WTC11 (cell line): ENCODE measurements at regions not wholly inside any gene's neighbourhood (a gene's known extent, or its start where the extent isn't known, plus 50 kb on each side); places are given as distances from the start of the nearest gene placed in this dataset.

Experiments used
- ATAC-seq: fragments of 200-7000 bp; cut with Tn5 transposase; 2 replicates; pipeline ENCODE4 v1.10.0; 2021; ENCODE audit warnings: mild to moderate bottlenecking, moderate library complexity
- CTCF ChIA-PET: fragments of 300-600 bp; sonication (Branson Sonifier 250); formaldehyde crosslinking; loops from one replicate; lab custom pipeline; 2021; ENCODE audit warnings: antibody characterized with exemption; lab: Charles Lee
- POLR2A ChIA-PET: fragments of 350-600 bp; sonication (Branson Sonifier 250); formaldehyde crosslinking; loops from one replicate; lab custom pipeline; 2021; ENCODE audit warnings: antibody characterized with exemption; lab: Charles Lee
- DNase-seq: peaks from one replicate; pipeline ENCODE4 v3.0.0; 2021; ENCODE audit warnings: low spot score
- H3K27ac Mint-ChIP-seq: 2 replicates; pipeline ENCODE4 v1.8.0; 2021; ENCODE audit warnings: mixed read lengths
- H3K27me3 Mint-ChIP-seq: 2 replicates; pipeline ENCODE4 v1.8.0; 2021; ENCODE audit warnings: low read depth, mild to moderate bottlenecking, moderate library complexity, mixed read lengths
- H3K36me3 Mint-ChIP-seq: 2 replicates; pipeline ENCODE4 v1.8.0; 2021; ENCODE audit warnings: mixed read lengths
- H3K4me1 Mint-ChIP-seq: 2 replicates; pipeline ENCODE4 v1.8.0; 2022; ENCODE audit warnings: mixed read lengths
- H3K4me3 Mint-ChIP-seq: 2 replicates; pipeline ENCODE4 v1.8.0; 2021; ENCODE audit warnings: mild to moderate bottlenecking, moderate library complexity, mixed read lengths
- H3K9me3 Mint-ChIP-seq: 2 replicates; pipeline ENCODE4 v1.8.0; 2021; ENCODE audit warnings: mixed read lengths
- CREB1 ChIP-seq: sonication (generic); formaldehyde crosslinking; IDR thresholded peaks from 2 replicates; pipeline ENCODE4 v1.8.0; 2023; ENCODE audit warnings: mild to moderate bottlenecking, missing genetic modification reagents
- ELF4 ChIP-seq: sonication (generic); formaldehyde crosslinking; IDR thresholded peaks from 2 replicates; pipeline ENCODE4 v1.8.1; 2022; ENCODE audit warnings: low read depth, mild to moderate bottlenecking, moderate library complexity, missing genetic modification reagents
- EMX1 ChIP-seq: fragments of 250-450 bp; sonication (Bioruptor Pico); IDR thresholded peaks from 2 replicates; pipeline ENCODE4 v1.8.0; 2021; ENCODE audit warnings: mild to moderate bottlenecking
- FOXP1 ChIP-seq: sonication (generic); formaldehyde crosslinking; IDR thresholded peaks from 2 replicates; pipeline ENCODE4 v1.8.0; 2022; ENCODE audit warnings: missing genetic modification reagents, mild to moderate bottlenecking, moderate library complexity, borderline replicate concordance
- FOXP4 ChIP-seq: sonication (generic); formaldehyde crosslinking; IDR thresholded peaks from 2 replicates; pipeline ENCODE4 v1.8.0; 2022; ENCODE audit warnings: mild to moderate bottlenecking, missing genetic modification reagents
- GRHL2 ChIP-seq: fragments of 250-450 bp; sonication (Bioruptor Pico); IDR thresholded peaks from 2 replicates; pipeline ENCODE4 v1.8.0; 2022; ENCODE audit warnings: mild to moderate bottlenecking, moderate library complexity; ENCODE audit not compliant: insufficient replicate concordance, severe bottlenecking
- KAT7 ChIP-seq: sonication (generic); formaldehyde crosslinking; IDR thresholded peaks from 2 replicates; pipeline ENCODE4 v1.8.1; 2023; ENCODE audit warnings: missing genetic modification reagents, mild to moderate bottlenecking, borderline replicate concordance
- MLX ChIP-seq: sonication (generic); formaldehyde crosslinking; IDR thresholded peaks from 2 replicates; pipeline ENCODE4 v1.8.1; 2023; ENCODE audit warnings: mild to moderate bottlenecking, missing genetic modification reagents, moderate library complexity
- NFE2L1 ChIP-seq: sonication (generic); formaldehyde crosslinking; IDR thresholded peaks from 2 replicates; pipeline ENCODE4 v1.8.1; 2023; ENCODE audit warnings: missing genetic modification reagents
- ZMAT4 ChIP-seq: fragments of 250-450 bp; sonication (Bioruptor Pico); IDR thresholded peaks from 2 replicates; pipeline ENCODE4 v1.9.0; 2021; ENCODE audit warnings: mild to moderate bottlenecking
- ZNF121 ChIP-seq: sonication (generic); formaldehyde crosslinking; IDR thresholded peaks from 2 replicates; pipeline ENCODE4 v1.8.0; 2023; ENCODE audit warnings: missing genetic modification reagents
- ZNF317 ChIP-seq: sonication (generic); formaldehyde crosslinking; IDR thresholded peaks from 2 replicates; pipeline ENCODE4 v1.8.1; 2023; ENCODE audit warnings: low read depth, mild to moderate bottlenecking, moderate library complexity, missing genetic modification reagents, borderline replicate concordance
- TF ChIP-seq, protein P1 (sequence below): fragments of 250-450 bp; sonication (Bioruptor Pico); IDR thresholded peaks from 2 replicates; pipeline ENCODE4 v1.9.0; 2021; ENCODE audit warnings: mild to moderate bottlenecking, borderline replicate concordance
- TF ChIP-seq, protein P2 (sequence below): sonication (generic); formaldehyde crosslinking; IDR thresholded peaks from 2 replicates; pipeline ENCODE4 v1.8.1; 2022; ENCODE audit warnings: missing genetic modification reagents, borderline replicate concordance
- TF ChIP-seq, protein P3 (sequence below): sonication (generic); formaldehyde crosslinking; IDR thresholded peaks from 2 replicates; pipeline ENCODE4 v1.8.0; 2023; ENCODE audit warnings: mild to moderate bottlenecking, missing genetic modification reagents

GRCh38 chr3:174775603-174776002 lies 83.5 kb upstream of the NAALADL2 start:
- CTCF ChIA-PET: no interaction called here
- POLR2A ChIA-PET: no interaction called here

More at GRCh38 chr3:174775603-174776002, 83.5 kb upstream of the NAALADL2 start:
- TF ChIP-seq CREB1 (CRISPR knock-in tag) (no peak), ZNF121 (CRISPR knock-in tag) (no peak), EMX1 (CRISPR knock-in tag) (no peak), ZNF317 (CRISPR knock-in tag) (no peak), MLX (CRISPR knock-in tag) (no peak), KAT7 (CRISPR knock-in tag) (no peak), GRHL2 (no peak), ZMAT4 (CRISPR knock-in tag) (no peak), NFE2L1 (CRISPR knock-in tag) (no peak), FOXP4 (no peak), ELF4 (CRISPR knock-in tag) (no peak), FOXP1 (CRISPR knock-in tag) (no peak)
- TF ChIP-seq, protein P1, sequence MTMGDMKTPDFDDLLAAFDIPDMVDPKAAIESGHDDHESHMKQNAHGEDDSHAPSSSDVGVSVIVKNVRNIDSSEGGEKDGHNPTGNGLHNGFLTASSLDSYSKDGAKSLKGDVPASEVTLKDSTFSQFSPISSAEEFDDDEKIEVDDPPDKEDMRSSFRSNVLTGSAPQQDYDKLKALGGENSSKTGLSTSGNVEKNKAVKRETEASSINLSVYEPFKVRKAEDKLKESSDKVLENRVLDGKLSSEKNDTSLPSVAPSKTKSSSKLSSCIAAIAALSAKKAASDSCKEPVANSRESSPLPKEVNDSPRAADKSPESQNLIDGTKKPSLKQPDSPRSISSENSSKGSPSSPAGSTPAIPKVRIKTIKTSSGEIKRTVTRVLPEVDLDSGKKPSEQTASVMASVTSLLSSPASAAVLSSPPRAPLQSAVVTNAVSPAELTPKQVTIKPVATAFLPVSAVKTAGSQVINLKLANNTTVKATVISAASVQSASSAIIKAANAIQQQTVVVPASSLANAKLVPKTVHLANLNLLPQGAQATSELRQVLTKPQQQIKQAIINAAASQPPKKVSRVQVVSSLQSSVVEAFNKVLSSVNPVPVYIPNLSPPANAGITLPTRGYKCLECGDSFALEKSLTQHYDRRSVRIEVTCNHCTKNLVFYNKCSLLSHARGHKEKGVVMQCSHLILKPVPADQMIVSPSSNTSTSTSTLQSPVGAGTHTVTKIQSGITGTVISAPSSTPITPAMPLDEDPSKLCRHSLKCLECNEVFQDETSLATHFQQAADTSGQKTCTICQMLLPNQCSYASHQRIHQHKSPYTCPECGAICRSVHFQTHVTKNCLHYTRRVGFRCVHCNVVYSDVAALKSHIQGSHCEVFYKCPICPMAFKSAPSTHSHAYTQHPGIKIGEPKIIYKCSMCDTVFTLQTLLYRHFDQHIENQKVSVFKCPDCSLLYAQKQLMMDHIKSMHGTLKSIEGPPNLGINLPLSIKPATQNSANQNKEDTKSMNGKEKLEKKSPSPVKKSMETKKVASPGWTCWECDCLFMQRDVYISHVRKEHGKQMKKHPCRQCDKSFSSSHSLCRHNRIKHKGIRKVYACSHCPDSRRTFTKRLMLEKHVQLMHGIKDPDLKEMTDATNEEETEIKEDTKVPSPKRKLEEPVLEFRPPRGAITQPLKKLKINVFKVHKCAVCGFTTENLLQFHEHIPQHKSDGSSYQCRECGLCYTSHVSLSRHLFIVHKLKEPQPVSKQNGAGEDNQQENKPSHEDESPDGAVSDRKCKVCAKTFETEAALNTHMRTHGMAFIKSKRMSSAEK (CRISPR knock-in tag): no peak
- TF ChIP-seq, protein P2, sequence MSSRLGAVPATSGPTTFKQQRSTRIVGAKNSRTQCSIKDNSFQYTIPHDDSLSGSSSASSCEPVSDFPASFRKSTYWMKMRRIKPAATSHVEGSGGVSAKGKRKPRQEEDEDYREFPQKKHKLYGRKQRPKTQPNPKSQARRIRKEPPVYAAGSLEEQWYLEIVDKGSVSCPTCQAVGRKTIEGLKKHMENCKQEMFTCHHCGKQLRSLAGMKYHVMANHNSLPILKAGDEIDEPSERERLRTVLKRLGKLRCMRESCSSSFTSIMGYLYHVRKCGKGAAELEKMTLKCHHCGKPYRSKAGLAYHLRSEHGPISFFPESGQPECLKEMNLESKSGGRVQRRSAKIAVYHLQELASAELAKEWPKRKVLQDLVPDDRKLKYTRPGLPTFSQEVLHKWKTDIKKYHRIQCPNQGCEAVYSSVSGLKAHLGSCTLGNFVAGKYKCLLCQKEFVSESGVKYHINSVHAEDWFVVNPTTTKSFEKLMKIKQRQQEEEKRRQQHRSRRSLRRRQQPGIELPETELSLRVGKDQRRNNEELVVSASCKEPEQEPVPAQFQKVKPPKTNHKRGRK: no peak
- TF ChIP-seq, protein P3, sequence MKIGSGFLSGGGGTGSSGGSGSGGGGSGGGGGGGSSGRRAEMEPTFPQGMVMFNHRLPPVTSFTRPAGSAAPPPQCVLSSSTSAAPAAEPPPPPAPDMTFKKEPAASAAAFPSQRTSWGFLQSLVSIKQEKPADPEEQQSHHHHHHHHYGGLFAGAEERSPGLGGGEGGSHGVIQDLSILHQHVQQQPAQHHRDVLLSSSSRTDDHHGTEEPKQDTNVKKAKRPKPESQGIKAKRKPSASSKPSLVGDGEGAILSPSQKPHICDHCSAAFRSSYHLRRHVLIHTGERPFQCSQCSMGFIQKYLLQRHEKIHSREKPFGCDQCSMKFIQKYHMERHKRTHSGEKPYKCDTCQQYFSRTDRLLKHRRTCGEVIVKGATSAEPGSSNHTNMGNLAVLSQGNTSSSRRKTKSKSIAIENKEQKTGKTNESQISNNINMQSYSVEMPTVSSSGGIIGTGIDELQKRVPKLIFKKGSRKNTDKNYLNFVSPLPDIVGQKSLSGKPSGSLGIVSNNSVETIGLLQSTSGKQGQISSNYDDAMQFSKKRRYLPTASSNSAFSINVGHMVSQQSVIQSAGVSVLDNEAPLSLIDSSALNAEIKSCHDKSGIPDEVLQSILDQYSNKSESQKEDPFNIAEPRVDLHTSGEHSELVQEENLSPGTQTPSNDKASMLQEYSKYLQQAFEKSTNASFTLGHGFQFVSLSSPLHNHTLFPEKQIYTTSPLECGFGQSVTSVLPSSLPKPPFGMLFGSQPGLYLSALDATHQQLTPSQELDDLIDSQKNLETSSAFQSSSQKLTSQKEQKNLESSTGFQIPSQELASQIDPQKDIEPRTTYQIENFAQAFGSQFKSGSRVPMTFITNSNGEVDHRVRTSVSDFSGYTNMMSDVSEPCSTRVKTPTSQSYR (CRISPR knock-in tag): no peak
- Mint-ChIP-seq H3K27me3 (no peaks in the 10 kb centered on the region), H3K4me1 (peaks cover 8% of the 10 kb centered on the region; the same call in 1 of the 2 replicates), H3K36me3 (no peaks in the 10 kb centered on the region; the same call in 1 of the 2 replicates), H3K27ac (no peak overlapping the region), H3K9me3 (peaks cover 19% of the 10 kb centered on the region), H3K4me3 (no peak overlapping the region)
- DNase-seq (no peak), ATAC-seq (no peak)
